HG03439 (cell line): ENCODE measurements at regions not wholly inside any gene's neighbourhood (a gene's known extent, or its start where the extent isn't known, plus 50 kb on each side); places are given as distances from the start of the nearest gene placed in this dataset.

Experiments
- ATAC-seq: cut with Tn5 transposase; IDR thresholded peaks from one replicate; pipeline ENCODE4 v1.9.1; 2021; ENCODE audit warnings: mild to moderate bottlenecking, moderate library complexity; ENCODE audit not compliant: unreplicated experiment

DNA sequence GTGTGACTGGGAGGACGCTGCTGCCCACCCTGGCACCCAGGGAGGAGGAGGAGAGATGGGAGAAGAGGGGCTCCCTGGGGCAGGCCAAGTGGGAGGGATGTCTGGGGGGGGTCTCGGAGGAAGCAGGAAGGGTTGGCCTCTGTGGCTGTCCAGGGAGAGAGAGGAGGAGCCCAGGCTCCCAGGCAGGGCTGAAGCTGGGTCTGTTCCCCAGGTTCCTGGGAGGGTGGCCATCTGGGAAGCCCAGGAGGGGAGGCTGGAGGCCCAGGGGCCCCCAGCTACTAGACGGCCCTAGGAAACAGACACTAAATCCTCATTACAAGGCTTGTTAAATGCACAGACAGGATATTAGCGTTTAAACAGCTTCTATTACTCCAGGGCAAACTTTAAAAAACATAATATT, 139.8 kb downstream of the ENGASE start:
- ATAC-seq = no peak

- ATAC-seq = no peak
Measured at GRCh38 chr17:79213305-79213704, 138.7 kb downstream of the ENGASE start.

- no peak for ATAC-seq
Measured at GRCh38 chr17:79212149-79213087, 137.8 kb downstream of the ENGASE start.

GRCh38 chr17:79211061-79211770, 136.6 kb downstream of the ENGASE start:
- ATAC-seq = no peak

DNA sequence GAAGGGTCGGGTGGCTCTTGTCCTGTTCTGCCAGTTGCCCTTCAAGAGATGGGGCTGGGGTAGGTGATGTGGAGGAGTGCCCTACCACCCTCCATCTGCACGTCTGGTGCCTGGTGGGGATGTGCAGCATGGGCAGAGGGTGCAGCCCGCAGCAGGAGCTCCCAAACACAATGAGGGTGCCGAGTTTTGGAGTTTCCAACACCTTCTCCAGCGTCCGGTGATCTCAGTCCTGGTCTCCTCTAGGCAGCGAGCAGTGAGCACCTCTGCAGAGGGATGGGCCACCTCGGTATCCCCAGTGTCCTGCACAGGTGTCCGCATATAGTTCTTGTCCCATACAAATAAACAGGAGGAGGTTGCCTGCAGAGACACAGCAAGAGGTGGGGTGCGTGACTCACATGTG, 136.0 kb downstream of the ENGASE start:
- ATAC-seq = no peak

GRCh38 chr17:79207960-79208359, 133.3 kb downstream of the ENGASE start:
- no peak for ATAC-seq

- ATAC-seq = no peak
Measured at GRCh38 chr17:79205688-79206205, 131.1 kb downstream of the ENGASE start.

GRCh38 chr17:79204261-79204660, 129.6 kb downstream of the ENGASE start:
- ATAC-seq = no peak

DNA sequence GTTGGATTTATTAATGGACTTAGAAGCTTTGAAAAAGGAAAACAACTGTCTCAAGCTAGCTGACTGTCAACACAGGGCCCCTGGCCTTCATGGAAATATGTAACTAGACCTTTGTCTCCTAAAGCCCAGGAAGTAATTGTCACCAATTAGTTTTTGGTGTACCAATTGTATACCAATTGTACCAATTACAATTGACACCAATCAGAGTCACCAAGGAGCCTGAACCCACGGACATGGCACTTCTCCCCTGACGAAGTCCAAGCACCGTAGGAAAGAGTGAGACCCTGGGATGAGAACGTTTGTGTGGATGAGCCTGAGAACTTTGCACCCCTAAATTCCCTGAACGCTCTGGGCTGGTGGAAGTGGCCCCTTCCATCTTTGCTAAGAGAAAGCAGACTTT, 129.0 kb downstream of the ENGASE start:
- ATAC-seq = no peak

- no peak for ATAC-seq
Measured at GRCh38 chr17:79203016-79203415, 128.4 kb downstream of the ENGASE start.

- no peak for ATAC-seq
Measured at GRCh38 chr17:79202480-79202879, 127.9 kb downstream of the ENGASE start.

GRCh38 chr17:79201536-79202227, 127.1 kb downstream of the ENGASE start:
- no peak for ATAC-seq

- no peak for ATAC-seq
Measured at GRCh38 chr17:79201119-79201518, 126.5 kb downstream of the ENGASE start.

- no peak for ATAC-seq
Measured at GRCh38 chr17:79196913-79197312, 122.3 kb downstream of the ENGASE start.

- ATAC-seq = no peak
Measured at GRCh38 chr17:79192503-79193351, 118.1 kb downstream of the ENGASE start.

DNA sequence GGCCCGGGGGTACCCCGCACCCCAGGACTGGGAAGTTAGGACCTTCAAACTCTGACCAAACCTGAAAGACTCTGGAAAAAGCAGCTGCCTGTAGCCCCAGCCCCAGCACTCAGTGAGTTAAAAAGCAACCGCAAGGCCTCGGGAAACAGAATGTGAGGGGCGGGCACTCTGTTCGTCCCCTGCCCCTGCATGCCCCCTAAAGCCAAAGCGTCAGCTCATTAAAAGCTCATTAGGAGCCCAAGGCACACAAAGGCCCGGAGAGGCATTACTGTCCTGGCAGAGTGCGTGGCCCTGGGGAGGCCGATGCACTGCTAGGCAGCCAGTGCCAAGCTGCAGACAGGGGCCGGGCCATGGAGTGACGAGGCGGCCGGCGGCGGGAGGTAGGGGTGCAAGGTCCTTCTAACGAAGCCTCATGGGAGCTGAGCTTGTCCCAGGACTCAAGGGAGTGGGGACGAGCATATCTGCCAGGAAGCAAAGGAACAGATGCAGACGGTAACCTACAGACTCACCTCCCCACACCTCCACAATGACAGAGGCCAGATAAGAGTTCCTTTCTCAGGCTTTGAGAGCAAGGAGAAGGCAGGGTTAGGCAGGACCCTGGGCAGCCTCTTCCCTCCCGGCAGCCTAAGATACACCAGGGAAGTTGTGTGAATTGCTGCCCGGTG, 116.8 kb downstream of the ENGASE start:
- ATAC-seq = no peak

GRCh38 chr17:79189305-79189704, 114.7 kb downstream of the ENGASE start:
- ATAC-seq = no peak

- no peak for ATAC-seq
Measured at GRCh38 chr17:79188685-79189084, 114.1 kb downstream of the ENGASE start.

GRCh38 chr17:79188048-79188447, 113.4 kb downstream of the ENGASE start:
- ATAC-seq = no peak

GRCh38 chr17:79187186-79187585, 112.6 kb downstream of the ENGASE start:
- ATAC-seq = no peak
